ENCODE measurements at regions not wholly inside any gene's neighbourhood (a gene's known extent, or its start where the extent isn't known, plus 50 kb on each side); places are given as distances from the start of the nearest gene placed in this dataset.

GRCh38 chr13:61128850-61129645 lies 286.6 kb downstream of the PCDH20 start:
- no peak for TF ChIP-seq EZH2 (IDR thresholded peaks at IDR 0.05; ENCODE audit: low read length)
- TF ChIP-seq CTCF (optimal IDR thresholded peaks at IDR 0.05 in 1 of 3, IDR thresholded peaks at IDR 0.05 in 1 of 3, conservative IDR thresholded peaks at IDR 0.05 in 1 of 3; ENCODE audit: extremely low read depth in 1 of 3, insufficient read depth in 2 of 3, low read length in 3 of 3): no peak
